ENCODE measurements at regions not wholly inside any gene's neighbourhood (a gene's known extent, or its start where the extent isn't known, plus 50 kb on each side); places are given as distances from the start of the nearest gene placed in this dataset.

GRCh38 chr1:14365301-14365988 lies 233.0 kb upstream of the KAZN start:
- H3K4me1 ChIP-seq (ENCODE audit: insufficient read depth, low read length): peaks cover 8% of the 10 kb centered on the region
- no peak overlapping the region for H3K4me3 ChIP-seq (ENCODE audit: low read depth in 1 of 2, low read length in 2 of 2)
- H3K27ac ChIP-seq (ENCODE audit: low read depth, low read length): no peak overlapping the region
- peaks cover 6% of the 10 kb centered on the region for H3K9me3 ChIP-seq (ENCODE audit: low read length)
- H3K36me3 ChIP-seq (ENCODE audit: insufficient read depth, low read length): no peaks in the 10 kb centered on the region
- H3K27me3 ChIP-seq (ENCODE audit: control insufficient read depth in 1 of 2, insufficient read depth in 2 of 2, low read length in 2 of 2): no peaks in the 10 kb centered on the region
- no peak overlapping the region for H3K9ac ChIP-seq (ENCODE audit: low read length)

GRCh38 chr1:14366091-14367018 lies 232.1 kb upstream of the KAZN start:
- no peak overlapping the region for H3K4me3 ChIP-seq (ENCODE audit: low read depth in 1 of 2, low read length in 2 of 2)
- no peak overlapping the region for H3K9ac ChIP-seq (ENCODE audit: low read length)
- H3K27ac ChIP-seq (ENCODE audit: low read depth, low read length): no peak overlapping the region
- peaks cover 6% of the 10 kb centered on the region for H3K9me3 ChIP-seq (ENCODE audit: low read length)
- no peaks in the 10 kb centered on the region for H3K36me3 ChIP-seq (ENCODE audit: insufficient read depth, low read length)
- H3K4me1 ChIP-seq (ENCODE audit: insufficient read depth, low read length): peaks cover 8% of the 10 kb centered on the region
- H3K27me3 ChIP-seq (ENCODE audit: control insufficient read depth in 1 of 2, insufficient read depth in 2 of 2, low read length in 2 of 2): no peaks in the 10 kb centered on the region

- no peak overlapping the region for H3K4me3 ChIP-seq (ENCODE audit: low read depth in 1 of 2, low read length in 2 of 2)
- no peak overlapping the region for H3K27ac ChIP-seq (ENCODE audit: low read depth, low read length)
- H3K36me3 ChIP-seq (ENCODE audit: insufficient read depth, low read length): no peaks in the 10 kb centered on the region
- H3K27me3 ChIP-seq (ENCODE audit: control insufficient read depth in 1 of 2, insufficient read depth in 2 of 2, low read length in 2 of 2): no peaks in the 10 kb centered on the region
- no peak overlapping the region for H3K9ac ChIP-seq (ENCODE audit: low read length)
- H3K4me1 ChIP-seq (ENCODE audit: insufficient read depth, low read length): peaks cover 8% of the 10 kb centered on the region
- no peaks in the 10 kb centered on the region for H3K9me3 ChIP-seq (ENCODE audit: low read length)
Observed at GRCh38 chr1:14367451-14367850, 231.0 kb upstream of the KAZN start.

GRCh38 chr1:14369526-14370213 lies 228.8 kb upstream of the KAZN start:
- Histone ChIP-seq H3K36me3 (ENCODE audit: insufficient read depth, low read length) (no peaks in the 10 kb centered on the region), H3K27me3 (ENCODE audit: control insufficient read depth in 1 of 2, insufficient read depth in 2 of 2, low read length in 2 of 2) (no peaks in the 10 kb centered on the region), H3K4me3 (ENCODE audit: low read depth in 1 of 2, low read length in 2 of 2) (no peak overlapping the region), H3K4me1 (ENCODE audit: insufficient read depth, low read length) (peaks cover 8% of the 10 kb centered on the region), H3K9ac (ENCODE audit: low read length) (no peak overlapping the region), H3K9me3 (ENCODE audit: low read length) (no peaks in the 10 kb centered on the region), H3K27ac (ENCODE audit: low read depth, low read length) (no peak overlapping the region)

GRCh38 chr1:14371771-14372497 lies 226.6 kb upstream of the KAZN start:
- Histone ChIP-seq H3K27me3 (ENCODE audit: control insufficient read depth in 1 of 2, insufficient read depth in 2 of 2, low read length in 2 of 2) (no peaks in the 10 kb centered on the region), H3K27ac (ENCODE audit: low read depth, low read length) (no peak overlapping the region), H3K4me1 (ENCODE audit: insufficient read depth, low read length) (no peaks in the 10 kb centered on the region), H3K4me3 (ENCODE audit: low read depth in 1 of 2, low read length in 2 of 2) (no peak overlapping the region), H3K9me3 (ENCODE audit: low read length) (no peaks in the 10 kb centered on the region), H3K36me3 (ENCODE audit: insufficient read depth, low read length) (no peaks in the 10 kb centered on the region), H3K9ac (ENCODE audit: low read length) (no peak overlapping the region)

GRCh38 chr1:14372526-14372925 lies 226.0 kb upstream of the KAZN start:
- H3K27ac ChIP-seq (ENCODE audit: low read depth, low read length): no peak overlapping the region
- no peak overlapping the region for H3K4me3 ChIP-seq (ENCODE audit: low read depth in 1 of 2, low read length in 2 of 2)
- H3K9ac ChIP-seq (ENCODE audit: low read length): no peak overlapping the region
- no peaks in the 10 kb centered on the region for H3K36me3 ChIP-seq (ENCODE audit: insufficient read depth, low read length)
- no peaks in the 10 kb centered on the region for H3K27me3 ChIP-seq (ENCODE audit: control insufficient read depth in 1 of 2, insufficient read depth in 2 of 2, low read length in 2 of 2)
- H3K9me3 ChIP-seq (ENCODE audit: low read length): no peaks in the 10 kb centered on the region
- H3K4me1 ChIP-seq (ENCODE audit: insufficient read depth, low read length): no peaks in the 10 kb centered on the region

- Histone ChIP-seq H3K4me1 (ENCODE audit: insufficient read depth, low read length) (no peaks in the 10 kb centered on the region), H3K36me3 (ENCODE audit: insufficient read depth, low read length) (no peaks in the 10 kb centered on the region), H3K9ac (ENCODE audit: low read length) (no peak overlapping the region), H3K27ac (ENCODE audit: low read depth, low read length) (no peak overlapping the region), H3K4me3 (ENCODE audit: low read depth in 1 of 2, low read length in 2 of 2) (no peak overlapping the region), H3K27me3 (ENCODE audit: control insufficient read depth in 1 of 2, insufficient read depth in 2 of 2, low read length in 2 of 2) (no peaks in the 10 kb centered on the region), H3K9me3 (ENCODE audit: low read length) (no peaks in the 10 kb centered on the region)
Observed at GRCh38 chr1:14373081-14373758, 225.3 kb upstream of the KAZN start.

- Histone ChIP-seq H3K4me1 (ENCODE audit: insufficient read depth, low read length) (no peaks in the 10 kb centered on the region), H3K36me3 (ENCODE audit: insufficient read depth, low read length) (no peaks in the 10 kb centered on the region), H3K4me3 (ENCODE audit: low read depth in 1 of 2, low read length in 2 of 2) (no peak overlapping the region), H3K9ac (ENCODE audit: low read length) (no peak overlapping the region), H3K27me3 (ENCODE audit: control insufficient read depth in 1 of 2, insufficient read depth in 2 of 2, low read length in 2 of 2) (no peaks in the 10 kb centered on the region), H3K27ac (ENCODE audit: low read depth, low read length) (no peak overlapping the region), H3K9me3 (ENCODE audit: low read length) (no peaks in the 10 kb centered on the region)
Observed at GRCh38 chr1:14375226-14375625, 223.3 kb upstream of the KAZN start.

GRCh38 chr1:14377386-14377785 lies 221.1 kb upstream of the KAZN start:
- no peak overlapping the region for H3K4me3 ChIP-seq (ENCODE audit: low read depth in 1 of 2, low read length in 2 of 2)
- H3K27me3 ChIP-seq (ENCODE audit: control insufficient read depth in 1 of 2, insufficient read depth in 2 of 2, low read length in 2 of 2): no peaks in the 10 kb centered on the region
- no peaks in the 10 kb centered on the region for H3K36me3 ChIP-seq (ENCODE audit: insufficient read depth, low read length)
- no peak overlapping the region for H3K9ac ChIP-seq (ENCODE audit: low read length)
- no peaks in the 10 kb centered on the region for H3K4me1 ChIP-seq (ENCODE audit: insufficient read depth, low read length)
- no peak overlapping the region for H3K27ac ChIP-seq (ENCODE audit: low read depth, low read length)
- H3K9me3 ChIP-seq (ENCODE audit: low read length): no peaks in the 10 kb centered on the region

GRCh38 chr1:14380408-14380807 lies 218.1 kb upstream of the KAZN start:
- no peaks in the 10 kb centered on the region for H3K4me1 ChIP-seq (ENCODE audit: insufficient read depth, low read length)
- H3K36me3 ChIP-seq (ENCODE audit: insufficient read depth, low read length): no peaks in the 10 kb centered on the region
- no peaks in the 10 kb centered on the region for H3K27me3 ChIP-seq (ENCODE audit: control insufficient read depth in 1 of 2, insufficient read depth in 2 of 2, low read length in 2 of 2)
- H3K4me3 ChIP-seq (ENCODE audit: low read depth in 1 of 2, low read length in 2 of 2): no peak overlapping the region
- H3K27ac ChIP-seq (ENCODE audit: low read depth, low read length): no peak overlapping the region
- no peaks in the 10 kb centered on the region for H3K9me3 ChIP-seq (ENCODE audit: low read length)
- no peak overlapping the region for H3K9ac ChIP-seq (ENCODE audit: low read length)
